ENCODE measurements at regions not wholly inside any gene's neighbourhood (a gene's known extent, or its start where the extent isn't known, plus 50 kb on each side); places are given as distances from the start of the nearest gene placed in this dataset.
A peak's percentile ranks its signal among the peaks of the same experiment; 100 is the strongest.

DNA sequence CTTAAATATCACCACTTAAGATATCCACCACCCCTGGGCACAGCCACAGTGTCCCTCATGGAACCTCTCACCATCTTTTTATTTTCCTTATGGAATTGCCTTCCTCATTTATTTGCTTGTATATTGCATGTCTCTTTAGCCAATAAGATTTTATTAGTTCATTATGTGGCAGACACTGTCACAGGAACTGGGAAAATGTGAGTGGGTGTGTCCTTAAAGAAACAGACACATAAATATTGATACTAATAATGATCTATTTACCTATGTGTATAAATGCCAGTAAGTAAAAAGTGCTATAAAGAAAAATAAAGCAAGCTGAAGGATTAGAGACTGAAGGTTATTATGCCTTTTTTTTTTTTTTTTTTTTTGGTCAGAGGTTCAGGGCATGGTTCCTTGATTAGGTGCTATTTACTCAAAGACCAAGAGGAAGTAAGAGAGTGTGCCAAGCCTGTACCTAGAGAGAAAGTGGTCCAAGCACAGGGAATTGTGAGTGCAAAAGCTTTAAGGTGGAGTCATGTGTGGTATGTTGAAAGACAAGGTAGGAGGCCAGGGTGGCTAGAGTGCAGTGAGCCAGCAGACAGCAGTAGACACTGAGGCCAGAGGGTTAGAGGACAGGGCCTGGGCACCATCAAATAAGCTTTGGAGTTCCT is 589.0 kb downstream of the USP25 start:
- Histone ChIP-seq H3K4me3 (ENCODE audit: low read length in 2 of 2) (no peak overlapping the region), H3K9me3 (ENCODE audit: control insufficient read depth, low read length) (no peaks in the 10 kb centered on the region), H3K27ac (ENCODE audit: low read depth in 1 of 2, low read length in 2 of 2) (no peak overlapping the region), H3K4me1 (ENCODE audit: control insufficient read depth in 1 of 2, insufficient read depth in 2 of 2, low read length in 2 of 2) (peaks cover 0 to 1% of the 10 kb centered on the region in 2 donors), H3K27me3 (ENCODE audit: control insufficient read depth in 1 of 2, insufficient read depth in 2 of 2, low read length in 1 of 2) (no peaks in the 10 kb centered on the region), H3K36me3 (ENCODE audit: control insufficient read depth in 1 of 2, insufficient read depth in 2 of 2, low read length in 1 of 2) (no peaks in the 10 kb centered on the region)
- intact Hi-C loops (cut with DNase I): no loop called here
- no peak for DNase-seq
- no peak for ATAC-seq (ENCODE audit: low FRiP score)

DNA sequence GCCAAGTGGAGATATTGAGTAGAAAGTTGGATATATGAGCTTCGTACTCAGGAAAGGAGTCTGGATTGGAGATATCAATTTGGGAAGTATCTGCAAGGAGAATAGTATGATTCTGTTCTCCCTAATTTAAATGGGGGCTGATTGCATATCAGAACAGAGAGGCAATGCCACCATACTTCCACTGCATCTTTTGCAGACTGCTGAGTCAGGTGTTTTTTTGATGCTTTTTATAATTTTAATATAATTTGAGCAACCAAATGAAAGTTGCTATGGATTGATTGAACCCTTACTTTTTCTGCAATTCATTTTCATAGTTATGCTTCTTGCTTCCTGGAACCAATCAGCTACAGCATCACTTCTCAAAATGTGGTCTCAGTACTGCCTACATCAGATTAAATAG is 590.3 kb downstream of the USP25 start:
- no peak for DNase-seq
- H3K27me3 ChIP-seq (ENCODE audit: control insufficient read depth in 1 of 2, insufficient read depth in 2 of 2, low read length in 1 of 2): no peaks in the 10 kb centered on the region
- intact Hi-C loops (cut with DNase I): loop anchor here in 1 of 2 donors (10.0 kb wide), 1 partner anchor 125 kb away; no protein-coding TSS in a partner anchor
- peaks cover 0 to 1% of the 10 kb centered on the region in 2 donors for H3K4me1 ChIP-seq (ENCODE audit: control insufficient read depth in 1 of 2, insufficient read depth in 2 of 2, low read length in 2 of 2)
- no peaks in the 10 kb centered on the region for H3K36me3 ChIP-seq (ENCODE audit: control insufficient read depth in 1 of 2, insufficient read depth in 2 of 2, low read length in 1 of 2)
- no peak for ATAC-seq (ENCODE audit: low FRiP score)
- H3K9me3 ChIP-seq (ENCODE audit: control insufficient read depth, low read length): no peaks in the 10 kb centered on the region
- WGBS, 2 donors: 96 to 100% methylated on average over 1 of the region's 1 CpG
- H3K27ac ChIP-seq (ENCODE audit: low read depth in 1 of 2, low read length in 2 of 2): no peak overlapping the region
- no peak overlapping the region for H3K4me3 ChIP-seq (ENCODE audit: low read length in 2 of 2)

DNA sequence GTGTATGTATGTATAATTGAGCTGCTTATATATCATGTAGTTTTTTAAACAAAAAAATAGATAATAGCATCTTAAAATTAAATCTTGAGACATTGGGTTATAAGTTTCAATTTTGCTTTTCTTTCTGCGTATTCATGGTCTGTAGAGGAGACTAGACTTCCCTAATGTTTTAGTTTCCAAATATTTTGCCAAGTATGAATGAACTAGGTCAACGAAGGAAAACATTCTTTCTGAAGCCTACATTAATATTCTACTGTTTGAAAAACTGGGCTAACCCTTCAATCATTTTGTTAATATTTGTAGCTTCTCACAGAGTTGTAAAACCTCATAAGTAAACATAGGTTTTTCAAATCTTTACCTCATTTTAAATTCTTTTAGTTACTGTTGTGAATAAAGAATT is 592.7 kb downstream of the USP25 start:
- Histone ChIP-seq H3K4me3 (ENCODE audit: low read length in 2 of 2) (no peak overlapping the region), H3K27ac (ENCODE audit: low read depth in 1 of 2, low read length in 2 of 2) (no peak overlapping the region)
- ATAC-seq (ENCODE audit: low FRiP score): no peak

DNA sequence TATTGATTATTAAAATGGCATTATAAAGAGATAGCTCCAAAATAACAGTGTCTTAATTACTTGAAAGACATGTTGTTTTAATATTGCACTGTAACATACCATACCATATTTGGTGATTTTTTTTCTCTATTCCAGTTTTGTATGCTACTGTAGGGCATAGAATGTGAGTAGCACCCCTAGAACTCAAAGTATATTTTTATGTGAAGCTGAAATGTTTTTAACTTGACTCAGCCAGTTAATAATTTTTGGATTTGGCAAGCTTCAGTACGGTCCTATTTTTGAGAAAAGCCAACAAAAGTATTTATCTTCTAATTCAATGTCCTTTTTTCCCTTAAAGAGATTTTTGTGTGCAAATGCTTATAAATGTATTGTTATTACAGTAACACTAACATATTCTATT is 593.8 kb downstream of the USP25 start:
- no peaks in the 10 kb centered on the region for H3K9me3 ChIP-seq (ENCODE audit: control insufficient read depth, low read length)
- no peaks in the 10 kb centered on the region for H3K36me3 ChIP-seq (ENCODE audit: control insufficient read depth in 1 of 2, insufficient read depth in 2 of 2, low read length in 1 of 2)
- no peak for DNase-seq
- intact Hi-C loops (cut with DNase I): loop anchor here in 1 of 2 donors (10.0 kb wide), 1 partner anchor 129 kb away; no protein-coding TSS in a partner anchor
- H3K27ac ChIP-seq (ENCODE audit: low read depth in 1 of 2, low read length in 2 of 2): no peak overlapping the region
- no peak overlapping the region for H3K4me3 ChIP-seq (ENCODE audit: low read length in 2 of 2)
- WGBS, 2 donors: 4 to 5% methylated on average over 1 of the region's 1 CpG
- no peak for ATAC-seq (ENCODE audit: low FRiP score)
- no peaks in the 10 kb centered on the region for H3K27me3 ChIP-seq (ENCODE audit: control insufficient read depth in 1 of 2, insufficient read depth in 2 of 2, low read length in 1 of 2)
- peaks cover 0 to 1% of the 10 kb centered on the region in 2 donors for H3K4me1 ChIP-seq (ENCODE audit: control insufficient read depth in 1 of 2, insufficient read depth in 2 of 2, low read length in 2 of 2)

More for the DNA sequence above, 592.7 kb downstream of the USP25 start:
- DNase-seq: no peak
- Histone ChIP-seq H3K36me3 (ENCODE audit: control insufficient read depth in 1 of 2, insufficient read depth in 2 of 2, low read length in 1 of 2) (no peaks in the 10 kb centered on the region), H3K4me1 (ENCODE audit: control insufficient read depth in 1 of 2, insufficient read depth in 2 of 2, low read length in 2 of 2) (peaks cover 0 to 1% of the 10 kb centered on the region in 2 donors), H3K27me3 (ENCODE audit: control insufficient read depth in 1 of 2, insufficient read depth in 2 of 2, low read length in 1 of 2) (no peaks in the 10 kb centered on the region), H3K9me3 (ENCODE audit: control insufficient read depth, low read length) (no peaks in the 10 kb centered on the region)
- 3 to 5% methylated on average over 2 of the region's 2 CpGs for WGBS, 2 donors
- intact Hi-C loops (cut with DNase I): loop anchor here in 1 of 2 donors (10.0 kb wide), 1 partner anchor 128 kb away; no protein-coding TSS in a partner anchor

DNA sequence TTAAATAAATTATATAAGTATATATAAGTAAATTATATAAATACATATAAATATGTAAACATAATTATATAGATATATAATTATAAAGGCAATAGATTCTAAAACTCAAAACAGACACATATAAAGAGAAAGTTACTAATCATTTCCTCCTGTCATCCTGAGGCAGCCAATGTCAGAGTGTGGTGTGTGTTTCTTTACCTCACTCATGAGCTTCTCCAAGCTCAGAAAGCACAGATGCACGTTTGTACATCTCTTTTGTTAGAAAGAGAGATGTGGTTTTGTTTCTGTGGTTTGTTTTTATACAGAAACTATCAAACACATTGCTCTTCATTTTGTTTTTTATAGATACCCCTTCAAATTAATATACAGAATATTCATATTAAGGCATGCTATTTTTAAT is 594.8 kb downstream of the USP25 start:
- ATAC-seq (ENCODE audit: low FRiP score): no peak
- WGBS, 2 donors: 45% methylated on average over 1 of the region's 1 CpG
- Histone ChIP-seq H3K9me3 (ENCODE audit: control insufficient read depth, low read length) (no peaks in the 10 kb centered on the region), H3K4me3 (ENCODE audit: low read length in 2 of 2) (no peak overlapping the region), H3K36me3 (ENCODE audit: control insufficient read depth in 1 of 2, insufficient read depth in 2 of 2, low read length in 1 of 2) (no peaks in the 10 kb centered on the region), H3K27ac (ENCODE audit: low read depth in 1 of 2, low read length in 2 of 2) (no peak overlapping the region), H3K4me1 (ENCODE audit: control insufficient read depth in 1 of 2, insufficient read depth in 2 of 2, low read length in 2 of 2) (peaks cover 0 to 1% of the 10 kb centered on the region in 2 donors), H3K27me3 (ENCODE audit: control insufficient read depth in 1 of 2, insufficient read depth in 2 of 2, low read length in 1 of 2) (no peaks in the 10 kb centered on the region)
- DNase-seq: no peak
- intact Hi-C loops (cut with DNase I): loop anchor here in 1 of 2 donors (5.0 to 10.0 kb wide), 3 partner anchors 130 to 427 kb away; no protein-coding TSS in a partner anchor

DNA sequence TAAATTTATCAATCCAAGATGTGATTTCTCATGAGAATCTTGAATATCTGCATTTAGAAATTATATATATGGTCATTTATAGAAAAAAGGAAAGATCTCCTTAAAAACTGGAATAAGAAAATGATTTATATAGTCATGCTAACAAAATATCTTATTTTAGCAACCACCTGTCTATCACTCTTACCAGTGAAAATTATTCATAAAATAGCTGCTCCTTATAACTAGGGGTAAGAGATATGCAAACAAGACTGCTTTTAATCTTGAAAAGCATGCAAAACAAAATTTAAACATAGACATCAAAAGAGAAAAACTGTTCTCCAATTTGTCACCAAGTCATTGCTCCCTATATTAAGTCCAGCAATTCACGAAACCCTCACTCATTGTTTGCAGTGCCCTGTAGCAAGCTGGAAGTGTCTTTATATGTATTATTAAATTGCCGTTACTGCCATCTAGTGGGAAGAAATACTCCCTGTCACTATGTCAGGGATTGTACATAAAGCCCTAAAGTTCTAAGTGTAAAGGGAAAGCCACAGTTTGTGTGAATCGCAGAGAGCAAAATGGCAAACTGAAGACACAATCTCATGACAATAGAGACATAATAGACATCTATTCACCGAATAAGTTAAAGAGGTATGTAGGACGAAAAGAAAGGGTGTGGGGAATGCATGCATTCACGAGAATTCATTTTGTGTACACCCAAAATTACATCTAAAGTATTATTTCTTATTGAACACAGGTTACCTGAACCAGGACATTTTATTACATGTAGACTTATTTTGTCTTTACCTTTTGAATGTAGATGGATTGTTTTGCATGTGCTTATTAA is 600.5 kb downstream of the USP25 start:
- DNase-seq (no peak), ATAC-seq (ENCODE audit: low FRiP score) (peak; percentile 90)
- WGBS, 2 donors: 27 to 30% methylated on average over 6 of the region's 6 CpGs
- no peaks in the 10 kb centered on the region for H3K4me1 ChIP-seq (ENCODE audit: control insufficient read depth in 1 of 2, insufficient read depth in 2 of 2, low read length in 2 of 2)
- H3K27me3 ChIP-seq (ENCODE audit: control insufficient read depth in 1 of 2, insufficient read depth in 2 of 2, low read length in 1 of 2): no peaks in the 10 kb centered on the region
- H3K4me3 ChIP-seq (ENCODE audit: low read length in 2 of 2): no peak overlapping the region
- intact Hi-C loops (cut with DNase I): loop anchor here in 1 of 2 donors (5.0 to 10.0 kb wide), 2 partner anchors 248 to 435 kb away; no protein-coding TSS in a partner anchor
- no peak overlapping the region for H3K27ac ChIP-seq (ENCODE audit: low read depth in 1 of 2, low read length in 2 of 2)
- H3K36me3 ChIP-seq (ENCODE audit: control insufficient read depth in 1 of 2, insufficient read depth in 2 of 2, low read length in 1 of 2): no peaks in the 10 kb centered on the region
- no peaks in the 10 kb centered on the region for H3K9me3 ChIP-seq (ENCODE audit: control insufficient read depth, low read length)

DNA sequence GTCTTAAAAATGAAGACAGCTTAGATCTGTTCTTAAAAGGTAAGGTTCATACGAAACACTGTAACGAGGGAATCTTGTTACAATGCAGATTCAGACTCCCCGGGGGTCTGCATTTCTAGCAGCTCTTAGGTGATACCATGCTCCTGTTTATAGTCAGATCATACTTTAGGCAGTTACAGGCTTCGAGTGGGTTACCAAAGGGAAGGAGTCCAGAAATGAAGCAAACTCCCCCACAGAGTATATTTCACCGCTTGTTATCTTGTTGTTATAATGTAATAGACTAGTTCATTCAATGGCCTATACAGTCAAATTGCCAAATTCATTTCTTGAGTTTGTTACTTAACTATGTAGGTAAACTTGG is 601.1 kb downstream of the USP25 start:
- Histone ChIP-seq H3K36me3 (ENCODE audit: control insufficient read depth in 1 of 2, insufficient read depth in 2 of 2, low read length in 1 of 2) (no peaks in the 10 kb centered on the region), H3K4me3 (ENCODE audit: low read length in 2 of 2) (no peak overlapping the region), H3K27me3 (ENCODE audit: control insufficient read depth in 1 of 2, insufficient read depth in 2 of 2, low read length in 1 of 2) (no peaks in the 10 kb centered on the region), H3K9me3 (ENCODE audit: control insufficient read depth, low read length) (no peaks in the 10 kb centered on the region), H3K4me1 (ENCODE audit: control insufficient read depth in 1 of 2, insufficient read depth in 2 of 2, low read length in 2 of 2) (no peaks in the 10 kb centered on the region), H3K27ac (ENCODE audit: low read depth in 1 of 2, low read length in 2 of 2) (no peak overlapping the region)
- no peak for DNase-seq
- intact Hi-C loops (cut with DNase I): loop anchor here in 1 of 2 donors (5.0 to 10.0 kb wide), 2 partner anchors 249 to 436 kb away; no protein-coding TSS in a partner anchor
- WGBS, 2 donors: 84% methylated on average over 5 of the region's 5 CpGs
- peak; percentile 36 for ATAC-seq (ENCODE audit: low FRiP score)

DNA sequence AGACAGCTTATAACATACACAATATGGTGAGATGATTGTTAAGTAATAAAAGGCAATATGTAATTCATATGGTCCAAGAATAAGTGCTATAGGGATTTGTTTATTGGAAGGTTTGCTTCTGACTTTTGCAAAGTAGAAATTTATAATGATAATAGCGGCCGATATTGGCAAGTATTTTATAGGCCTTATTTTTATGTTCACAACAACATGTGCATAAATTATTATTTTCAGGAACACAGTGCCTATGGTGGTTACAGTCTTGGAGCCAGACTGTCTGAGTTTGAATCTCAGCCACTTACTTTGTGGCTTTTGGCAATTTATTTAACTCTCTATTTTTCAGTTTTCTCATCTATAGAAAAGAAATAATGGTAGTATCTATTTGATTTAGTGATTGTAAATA is 607.5 kb downstream of the USP25 start:
- Histone ChIP-seq H3K4me3 (ENCODE audit: low read length in 2 of 2) (no peak overlapping the region), H3K27me3 (ENCODE audit: control insufficient read depth in 1 of 2, insufficient read depth in 2 of 2, low read length in 1 of 2) (no peaks in the 10 kb centered on the region), H3K27ac (ENCODE audit: low read depth in 1 of 2, low read length in 2 of 2) (no peak overlapping the region), H3K4me1 (ENCODE audit: control insufficient read depth in 1 of 2, insufficient read depth in 2 of 2, low read length in 2 of 2) (no peaks in the 10 kb centered on the region), H3K9me3 (ENCODE audit: control insufficient read depth, low read length) (no peaks in the 10 kb centered on the region), H3K36me3 (ENCODE audit: control insufficient read depth in 1 of 2, insufficient read depth in 2 of 2, low read length in 1 of 2) (no peaks in the 10 kb centered on the region)
- ATAC-seq (ENCODE audit: low FRiP score): no peak
- WGBS, 2 donors: 98 to 100% methylated on average over 2 of the region's 2 CpGs
- DNase-seq: no peak
- intact Hi-C loops (cut with DNase I): loop anchor here in 1 of 2 donors (10.0 kb wide), 1 partner anchor 442 kb away; no protein-coding TSS in a partner anchor

Data from aorta (tissue), 5 donors.